CD4-positive, alpha-beta T cell treated with Interleukin-4 for 4 hours (primary cell): ENCODE measurements at regions not wholly inside any gene's neighbourhood (a gene's known extent, or its start where the extent isn't known, plus 50 kb on each side); places are given as distances from the start of the nearest gene placed in this dataset.

Experiments used
- DNase-seq: peaks from one replicate; pipeline ENCODE4 v3.0.0-alpha.2; 2020

DNA sequence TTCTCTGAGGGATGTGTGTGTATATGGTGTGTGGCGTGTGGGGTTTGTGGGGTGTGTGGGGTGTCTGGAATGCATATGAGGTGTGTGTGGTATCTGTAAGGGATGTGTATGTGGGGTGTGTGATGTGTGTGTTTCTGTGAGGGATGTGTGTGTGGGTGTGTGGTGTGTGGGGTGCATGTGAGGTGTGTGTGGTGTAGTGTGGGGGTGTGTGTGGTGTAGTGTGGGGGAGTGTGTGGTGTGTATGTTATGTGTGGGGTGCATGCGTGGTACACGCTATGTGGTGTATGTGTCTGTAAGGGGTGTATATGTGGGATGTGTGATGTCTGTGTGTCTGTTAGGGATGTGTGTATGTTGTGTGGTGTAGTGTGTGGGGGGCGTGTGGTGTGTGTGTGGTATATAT lies 300.0 kb downstream of the FGF9 start:
- DNase-seq = no peak

DNA sequence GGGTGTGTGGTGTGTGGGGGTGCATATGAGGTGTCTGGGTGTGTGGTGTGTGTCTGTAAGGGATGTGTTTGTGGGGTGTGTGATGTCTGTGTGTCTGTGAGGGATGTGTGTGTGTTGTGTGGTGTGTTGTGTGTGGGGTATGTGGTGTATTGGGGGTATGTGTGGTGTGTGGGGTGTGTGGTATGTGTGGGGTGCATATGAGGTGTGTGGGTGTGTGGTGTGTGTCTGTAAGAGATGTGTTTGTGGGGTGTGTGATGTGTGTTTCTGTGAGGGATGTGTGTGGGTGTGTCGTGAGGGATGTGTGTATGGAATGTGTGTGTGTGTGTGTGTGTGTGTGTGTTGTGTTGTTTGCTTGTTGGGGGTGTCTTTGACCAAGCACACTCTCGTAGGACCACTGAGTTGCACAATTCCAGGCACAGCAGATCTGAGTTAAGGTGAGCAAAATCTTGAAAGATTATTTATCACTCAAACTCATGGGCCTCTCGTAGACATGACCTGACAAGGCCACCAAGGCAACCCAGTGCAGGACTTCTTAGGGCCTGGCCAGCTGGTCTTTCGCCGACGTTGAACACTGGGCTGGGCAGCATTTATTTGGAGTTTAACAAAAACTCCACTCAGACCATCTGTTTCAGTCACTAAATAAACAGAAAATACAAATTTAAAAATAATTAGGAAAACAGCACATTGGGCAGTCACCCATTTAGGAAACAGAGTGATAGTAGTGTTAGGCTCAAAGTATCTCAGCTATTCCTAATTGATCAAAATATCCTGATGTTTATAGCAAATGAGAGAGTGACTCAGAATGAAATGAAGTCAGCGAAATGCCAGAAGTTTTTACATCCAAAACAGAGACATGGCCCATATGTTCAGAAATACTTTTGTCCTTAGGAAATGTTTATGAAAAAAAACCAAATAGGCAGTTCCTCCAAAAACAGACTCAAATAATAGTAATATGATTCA lies 301.1 kb downstream of the FGF9 start:
- no peak for DNase-seq

DNA sequence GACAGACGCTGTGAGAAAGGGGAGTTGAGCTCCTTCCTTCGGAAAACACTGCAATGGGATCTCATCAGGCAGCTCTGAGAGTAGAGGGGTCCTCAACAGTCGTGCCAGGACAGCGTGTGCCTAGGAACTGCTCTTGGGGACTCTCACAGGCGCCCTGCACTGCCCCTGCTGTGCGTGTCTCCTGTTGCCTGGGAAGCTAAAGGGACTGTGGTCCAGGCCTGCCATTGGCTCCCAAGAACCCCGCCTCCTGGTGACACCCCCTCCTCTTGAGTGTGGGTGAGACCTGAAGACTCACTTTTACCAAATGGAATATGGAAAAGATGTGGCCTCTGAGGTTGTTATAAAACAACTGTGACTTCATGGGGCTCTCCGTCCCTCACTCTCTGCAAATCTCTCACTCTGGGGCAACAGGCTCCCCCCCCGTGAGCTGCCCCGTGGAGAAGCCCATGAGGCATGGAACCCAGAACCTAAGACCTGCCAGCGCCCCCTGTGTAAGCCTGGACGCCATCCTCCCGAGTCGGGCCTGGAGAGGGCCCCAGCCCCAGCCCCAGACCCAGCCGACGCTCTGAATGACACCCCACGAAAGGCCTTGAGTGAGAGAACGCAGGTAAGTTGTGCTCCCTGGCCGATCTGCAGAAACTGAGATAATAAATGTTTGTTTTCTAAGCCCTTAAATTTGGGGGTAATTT lies 302.7 kb downstream of the FGF9 start:
- no peak for DNase-seq

DNA sequence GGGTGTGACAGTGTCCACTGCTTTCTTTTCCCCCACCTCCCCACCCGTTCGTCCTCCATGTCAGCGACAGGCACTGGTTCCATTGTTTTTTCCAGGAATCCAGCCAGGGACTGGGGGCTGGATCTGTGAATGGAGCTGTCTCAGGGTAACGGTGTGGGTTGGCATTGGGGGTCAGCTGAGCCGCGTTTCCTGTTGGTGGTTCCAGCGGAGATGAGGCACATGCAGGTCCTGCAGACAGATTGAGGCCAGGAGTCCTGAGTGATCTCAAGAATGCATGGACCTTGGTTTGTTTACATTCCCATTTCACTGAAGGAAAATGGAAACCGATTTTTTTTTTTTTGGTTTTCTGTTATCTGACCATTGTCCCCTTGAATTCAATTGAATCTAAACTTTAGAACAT lies 303.9 kb downstream of the FGF9 start:
- DNase-seq = no peak

DNA sequence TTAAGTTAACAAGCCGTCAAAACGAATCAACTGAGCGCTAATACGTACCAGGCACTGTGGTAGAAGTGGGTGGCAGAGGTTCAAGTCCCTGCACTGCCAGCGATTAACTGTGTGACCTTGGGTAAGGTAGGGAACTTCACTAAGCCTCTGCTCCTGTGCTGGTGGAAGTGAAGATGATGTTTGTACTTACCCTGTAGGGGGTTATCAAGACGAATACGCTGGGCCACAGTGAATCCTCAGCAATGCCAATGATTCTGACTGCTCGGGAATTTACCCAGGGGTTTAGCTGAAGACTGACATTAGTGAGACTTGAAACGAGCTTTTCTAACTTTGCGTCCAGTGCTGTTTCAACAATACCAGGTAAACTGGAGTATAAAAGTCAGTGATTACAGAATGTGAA lies 305.3 kb downstream of the FGF9 start:
- DNase-seq = no peak

DNA sequence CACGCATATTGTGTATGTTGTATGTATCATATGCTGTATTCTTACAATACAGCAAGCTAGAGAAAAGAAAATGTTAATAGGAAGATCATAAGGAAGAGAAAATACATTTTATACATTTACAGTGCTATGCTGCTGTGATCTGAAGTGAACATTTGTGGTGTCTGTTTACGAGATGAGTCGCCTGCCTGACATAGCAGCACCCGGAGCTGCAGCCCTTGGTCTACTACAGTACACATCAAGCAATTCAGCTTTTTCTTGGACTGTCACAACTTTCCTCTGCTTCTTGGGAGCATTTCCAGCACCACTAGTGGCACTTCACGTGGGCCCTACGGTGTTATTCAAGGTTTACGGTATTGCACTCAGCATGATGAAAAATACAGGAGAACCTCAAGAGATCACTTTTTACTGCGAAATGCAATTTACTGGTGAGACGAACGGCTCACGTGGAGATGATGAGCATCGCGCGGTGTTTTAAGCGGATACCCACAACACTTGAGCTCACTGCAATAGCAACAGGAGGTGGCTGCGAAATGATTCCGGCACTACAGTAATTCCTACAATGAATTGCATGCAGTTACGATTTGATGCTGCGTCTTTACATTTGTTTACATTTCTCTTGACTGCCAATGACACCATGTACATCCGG lies 308.4 kb downstream of the FGF9 start:
- DNase-seq = no peak

DNA sequence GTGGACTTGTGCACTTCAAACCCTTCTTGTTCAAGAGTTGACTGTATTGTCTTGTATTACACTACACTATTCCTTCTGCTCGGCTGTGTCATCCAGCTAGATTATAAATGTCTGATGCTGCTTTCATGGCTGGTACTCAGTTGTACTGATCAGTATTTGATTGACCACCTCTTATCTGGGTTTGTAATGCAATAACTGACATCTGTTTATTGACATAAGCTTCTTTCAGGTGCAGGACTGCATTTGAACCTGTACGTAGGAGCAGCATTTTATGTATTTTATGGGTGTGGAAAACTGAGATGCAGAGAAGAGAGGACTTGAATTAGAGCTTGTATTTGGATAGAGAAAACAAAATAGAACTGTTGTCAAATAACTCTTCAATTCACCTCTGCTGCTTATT lies 309.2 kb downstream of the FGF9 start:
- DNase-seq = no peak

DNA sequence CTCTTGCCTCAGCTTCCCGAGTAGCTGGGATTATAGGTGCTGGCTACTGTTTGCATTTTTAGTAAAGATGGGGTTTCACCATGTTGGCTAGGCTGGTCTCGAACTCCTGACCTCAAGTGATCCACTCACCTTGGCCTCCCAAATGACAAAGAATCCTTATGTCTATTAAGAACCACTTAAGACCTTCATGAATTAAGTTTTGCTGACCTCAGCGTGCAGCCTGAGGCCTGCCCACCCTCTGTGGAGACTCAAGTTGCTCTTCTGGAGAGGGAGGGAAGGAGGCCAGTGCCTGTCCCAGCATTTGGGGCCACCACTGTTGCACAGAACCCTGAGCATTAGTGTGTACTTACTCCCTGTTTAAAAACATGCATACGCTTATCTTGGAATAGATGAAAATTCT lies 313.3 kb downstream of the FGF9 start:
- no peak for DNase-seq

DNA sequence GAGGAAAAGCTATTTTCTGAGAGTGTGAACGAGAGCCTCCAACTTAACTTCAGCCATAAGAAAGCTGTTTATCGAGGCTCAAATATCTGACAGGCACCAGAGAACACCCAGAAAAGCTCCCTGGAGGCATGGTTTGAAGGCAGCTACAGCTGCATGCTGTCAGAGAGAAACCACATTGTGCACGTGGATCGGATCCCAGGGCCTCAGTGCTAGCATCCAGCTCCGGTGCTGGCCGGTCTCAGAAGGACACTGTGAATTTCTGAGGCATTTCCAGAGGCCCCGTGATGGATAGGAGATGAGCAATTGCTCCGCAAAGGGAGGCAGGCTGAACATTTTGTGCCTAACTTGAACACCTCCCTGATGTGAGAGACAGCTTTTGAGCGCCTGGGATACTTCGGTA lies 315.7 kb downstream of the FGF9 start:
- DNase-seq = no peak

DNA sequence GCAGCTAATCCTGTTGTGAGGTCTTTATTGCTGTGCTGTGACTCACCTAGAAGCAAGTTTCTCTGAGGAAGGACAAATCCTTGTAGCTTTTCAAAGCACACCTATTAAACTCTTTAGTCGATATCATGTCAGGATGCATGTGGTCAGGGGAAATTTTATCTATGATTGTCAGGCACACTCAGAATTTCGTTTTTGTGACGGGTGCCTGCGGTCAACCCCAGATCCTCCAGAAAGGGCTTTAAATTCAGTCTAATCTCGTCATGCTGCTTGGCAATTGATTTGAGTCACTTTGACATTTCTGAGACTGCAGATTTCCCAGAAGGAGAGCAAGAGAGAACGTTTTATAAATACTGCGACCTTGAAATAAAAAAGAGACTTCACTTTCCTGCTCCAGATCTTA lies 316.9 kb downstream of the FGF9 start:
- DNase-seq = no peak

DNA sequence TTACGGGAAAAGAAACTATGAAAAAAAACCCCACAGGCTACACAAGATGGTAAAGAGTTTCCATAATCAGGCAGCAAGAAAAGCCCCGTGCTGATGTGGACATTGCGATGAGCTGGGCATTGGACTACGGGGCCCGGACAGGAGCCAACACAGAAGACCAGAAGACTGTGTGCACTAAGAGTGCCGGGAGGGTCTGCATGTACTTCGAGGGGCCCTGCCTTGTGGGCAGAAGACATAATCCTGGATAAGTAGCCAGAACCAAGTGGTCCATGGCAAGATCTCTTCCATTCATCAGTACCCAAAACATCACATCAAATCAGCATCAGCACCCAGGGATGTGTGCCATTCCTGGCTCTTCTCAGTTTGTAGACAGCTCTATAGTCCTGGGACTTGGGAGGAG lies 317.8 kb downstream of the FGF9 start:
- DNase-seq = no peak

DNA sequence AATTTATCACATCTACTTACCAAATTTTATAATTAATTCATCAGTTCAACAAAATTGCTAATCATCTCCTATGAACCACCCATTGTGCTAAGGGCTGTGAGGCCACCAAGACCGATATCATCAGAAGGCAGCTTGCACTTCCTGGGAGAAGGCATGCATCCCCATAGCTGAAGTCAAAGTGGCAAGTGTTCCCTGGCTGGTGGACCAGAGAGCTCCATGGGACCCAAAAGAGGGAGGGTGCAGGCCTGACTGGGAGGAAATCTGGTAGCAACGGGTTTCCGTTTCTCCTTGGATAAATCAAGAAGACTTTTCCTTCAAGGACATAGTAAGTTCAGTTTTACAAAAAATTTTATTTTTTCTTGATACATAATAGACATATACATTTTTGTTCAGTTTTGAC lies 325.2 kb downstream of the FGF9 start:
- no peak for DNase-seq

DNA sequence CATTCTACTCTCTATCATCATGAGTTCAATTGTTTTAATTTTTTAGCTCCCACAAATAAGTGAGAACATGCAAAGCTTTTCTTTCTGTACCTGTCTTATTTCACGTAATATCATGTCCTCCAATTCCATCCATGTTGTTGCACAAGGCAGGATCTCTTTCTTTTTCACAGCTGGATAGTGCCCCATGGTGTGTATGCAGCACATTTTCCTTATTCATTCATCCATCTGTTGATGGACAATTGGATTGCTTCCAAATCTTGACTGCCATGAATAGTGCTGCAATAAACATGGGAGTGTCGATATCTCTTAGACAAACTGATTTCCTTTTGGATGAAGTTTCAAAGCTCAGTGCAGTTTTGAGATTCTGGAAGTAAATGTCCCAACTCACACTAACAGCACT lies 326.9 kb downstream of the FGF9 start:
- no peak for DNase-seq

DNA sequence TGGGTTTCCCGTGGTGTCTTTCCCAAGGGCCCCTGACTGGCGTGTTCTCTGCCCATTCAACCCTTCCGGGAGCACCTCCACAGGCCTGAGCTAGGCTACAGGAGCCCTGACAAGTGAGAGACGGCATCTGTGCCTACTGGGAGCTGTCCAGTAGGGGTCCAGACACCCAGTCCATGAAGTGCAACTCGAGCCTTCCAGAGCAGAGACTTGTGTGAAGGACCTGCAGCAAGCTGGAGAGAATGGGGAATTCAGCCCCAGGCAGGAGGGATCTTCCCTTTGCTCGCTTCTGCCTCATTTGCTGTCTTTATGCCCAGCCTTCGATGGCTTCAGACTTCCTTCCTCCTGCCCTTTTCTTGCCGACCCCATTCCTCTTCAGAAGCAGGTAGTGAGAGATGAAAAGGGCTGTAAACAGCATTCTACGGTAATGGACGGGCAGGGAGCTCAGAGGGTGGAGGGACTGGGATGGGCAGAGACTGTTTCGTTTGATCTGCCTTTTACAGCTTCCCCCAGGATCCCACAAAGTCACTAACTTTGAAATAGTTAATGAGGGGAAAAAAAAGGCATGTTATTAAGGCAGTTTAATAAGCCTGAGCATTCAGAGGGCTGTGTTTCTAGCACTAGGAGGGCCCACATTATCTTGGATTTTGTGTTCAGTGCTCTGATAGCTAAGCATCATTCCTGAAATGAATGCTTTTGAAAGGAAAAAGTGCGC lies 327.6 kb downstream of the FGF9 start:
- no peak for DNase-seq

DNA sequence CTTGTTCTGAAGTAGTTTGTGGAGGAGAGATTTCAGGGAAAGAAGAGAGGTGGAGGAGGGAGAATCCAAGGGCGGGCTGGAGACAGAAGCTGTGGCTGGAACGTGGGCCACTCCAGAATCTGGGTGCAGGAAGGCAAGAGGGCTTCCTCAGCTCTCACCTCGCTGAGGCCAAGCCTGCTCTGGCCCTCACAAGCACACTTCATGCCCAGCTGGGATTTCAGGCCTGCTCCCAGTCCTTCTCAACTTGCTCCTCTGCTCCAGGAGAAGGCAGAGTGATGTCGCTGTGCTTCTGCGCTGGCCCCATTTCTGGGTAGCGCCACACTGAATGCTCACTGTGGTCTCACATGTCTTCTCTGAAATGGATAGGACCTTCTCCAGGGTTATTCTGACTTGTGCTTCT lies 328.8 kb downstream of the FGF9 start:
- DNase-seq = no peak

DNA sequence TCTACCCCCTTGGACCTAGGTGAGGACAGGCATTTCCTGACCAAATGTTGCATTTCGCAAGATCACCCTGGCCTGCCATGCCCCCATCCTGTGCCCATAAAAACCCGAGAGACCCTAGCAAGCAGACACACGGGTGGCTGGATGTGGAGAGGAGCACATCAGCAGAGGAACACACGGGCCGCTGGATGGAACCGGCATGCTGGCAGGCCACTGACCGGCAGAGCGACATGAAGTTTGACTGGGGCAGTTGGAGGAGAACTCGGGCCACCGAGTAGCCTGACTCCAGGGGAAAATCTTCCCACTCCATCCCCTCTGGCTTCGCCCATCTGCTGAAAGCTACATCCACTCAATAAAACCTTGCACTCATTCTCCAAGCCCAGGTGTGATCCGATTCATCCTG lies 329.3 kb downstream of the FGF9 start:
- DNase-seq = no peak

DNA sequence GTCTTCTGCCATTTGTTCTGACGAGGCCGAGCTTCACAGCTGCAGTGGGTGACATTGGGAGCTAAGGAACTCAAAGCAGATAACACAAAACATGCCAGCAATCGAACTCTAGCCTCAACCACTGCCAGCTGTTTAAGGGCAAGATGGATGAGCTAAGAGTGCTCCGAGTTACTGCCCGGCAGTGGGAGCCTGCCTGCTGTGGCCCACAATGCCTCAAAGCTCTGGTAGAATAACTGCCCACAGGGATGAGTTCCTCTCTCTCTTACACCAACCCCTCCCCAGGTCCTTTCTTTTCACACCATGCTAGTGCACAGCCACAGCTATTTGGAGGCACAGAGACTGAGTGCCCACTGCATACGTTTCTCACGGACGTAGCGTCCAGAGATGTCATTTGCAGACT lies 330.5 kb downstream of the FGF9 start:
- no peak for DNase-seq

DNA sequence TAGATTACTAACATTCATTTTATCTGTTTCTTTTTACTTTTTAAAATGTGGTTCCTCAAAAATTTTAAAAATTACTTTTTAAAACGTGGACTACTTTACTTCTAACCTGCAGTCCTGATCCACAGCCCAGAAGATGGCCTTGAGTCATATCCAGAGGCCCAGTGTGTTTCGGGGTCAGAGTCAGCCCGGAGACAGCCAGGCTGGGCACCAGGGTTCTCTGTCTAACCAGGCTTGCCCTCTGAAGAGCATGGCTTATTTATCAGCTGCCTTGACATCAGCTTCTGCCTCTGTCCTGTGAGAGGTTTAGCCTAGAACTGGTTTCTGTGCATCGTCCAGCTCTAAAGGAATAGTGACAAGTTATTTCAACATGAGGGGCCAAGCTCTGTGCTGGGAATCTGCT lies 332.0 kb downstream of the FGF9 start:
- no peak for DNase-seq

DNA sequence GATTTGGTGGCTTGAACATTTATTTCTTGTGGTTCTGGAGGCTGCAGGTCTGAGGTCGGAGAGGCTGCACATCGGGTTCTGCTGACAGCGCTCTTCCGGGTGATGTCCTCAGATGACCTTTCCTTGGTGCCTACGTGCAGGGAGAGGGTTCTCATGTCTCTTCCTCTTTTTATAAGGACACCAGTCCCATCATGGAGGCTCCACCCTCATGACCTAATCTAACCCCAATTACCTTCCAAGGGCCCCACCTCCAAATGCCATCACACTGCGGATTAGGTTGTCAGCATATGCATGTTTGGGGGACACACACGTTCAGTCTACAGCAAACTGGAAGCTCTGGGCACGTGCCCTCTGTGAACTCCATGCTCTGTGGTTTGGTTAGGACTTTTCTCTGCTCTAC lies 338.6 kb downstream of the FGF9 start:
- DNase-seq = no peak

DNA sequence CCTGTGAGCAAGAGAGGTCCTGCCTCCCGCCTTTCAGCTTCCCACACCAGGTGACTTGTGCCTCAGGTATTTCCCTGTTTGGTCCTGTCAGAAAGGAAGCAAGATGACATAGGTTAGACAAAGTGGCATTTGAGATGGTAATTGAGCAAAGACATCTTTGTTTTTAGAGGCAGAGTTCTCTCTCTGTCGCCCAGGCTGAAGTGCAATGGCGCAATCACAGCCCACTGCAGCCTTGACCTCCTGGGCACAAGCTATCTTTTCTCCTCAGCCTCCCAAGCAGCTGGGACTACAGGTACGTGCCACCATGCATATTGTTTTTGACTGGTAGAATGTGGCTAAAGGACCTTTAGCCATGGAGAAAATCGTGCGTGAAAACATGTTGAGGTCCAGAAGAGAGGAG lies 339.1 kb downstream of the FGF9 start:
- DNase-seq = no peak

DNA sequence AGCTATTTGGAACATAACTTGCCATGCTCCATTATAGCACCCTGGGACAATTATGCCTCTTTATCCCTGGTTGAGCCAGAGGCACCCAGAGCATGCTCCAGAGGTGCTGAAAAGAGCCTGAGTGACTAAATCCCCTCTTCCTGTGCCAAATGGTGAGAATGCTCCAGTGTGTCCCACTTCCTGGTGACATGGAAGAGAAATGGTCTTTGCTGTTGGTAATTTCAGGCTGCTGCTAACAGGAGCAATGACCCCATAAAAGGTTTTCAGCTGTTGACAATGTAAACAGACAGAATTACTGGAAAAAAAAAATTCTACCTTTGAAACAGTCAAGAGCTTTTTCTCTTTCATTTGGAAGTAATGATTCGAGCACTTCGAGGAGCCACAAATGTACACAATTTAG lies 341.8 kb downstream of the FGF9 start:
- DNase-seq = no peak

DNA sequence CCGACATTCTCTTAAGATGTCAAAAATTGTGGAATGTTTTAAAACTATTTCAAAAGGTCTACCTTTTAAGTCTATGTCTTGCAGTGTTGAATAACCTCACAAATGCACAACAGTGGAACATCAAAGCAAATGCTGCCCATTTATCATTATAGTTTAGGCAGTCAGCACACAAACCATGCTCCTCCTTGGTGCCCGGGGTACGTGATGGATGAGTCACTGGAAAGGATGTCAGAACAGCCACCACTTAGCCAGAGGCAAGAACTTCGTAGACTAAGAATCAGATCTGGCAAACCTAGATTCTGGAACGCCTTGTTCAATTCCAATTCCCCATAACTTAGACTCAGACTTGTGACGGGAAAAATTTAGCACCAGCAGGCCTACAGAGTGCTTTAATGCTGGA lies 343.6 kb downstream of the FGF9 start:
- no peak for DNase-seq

DNA sequence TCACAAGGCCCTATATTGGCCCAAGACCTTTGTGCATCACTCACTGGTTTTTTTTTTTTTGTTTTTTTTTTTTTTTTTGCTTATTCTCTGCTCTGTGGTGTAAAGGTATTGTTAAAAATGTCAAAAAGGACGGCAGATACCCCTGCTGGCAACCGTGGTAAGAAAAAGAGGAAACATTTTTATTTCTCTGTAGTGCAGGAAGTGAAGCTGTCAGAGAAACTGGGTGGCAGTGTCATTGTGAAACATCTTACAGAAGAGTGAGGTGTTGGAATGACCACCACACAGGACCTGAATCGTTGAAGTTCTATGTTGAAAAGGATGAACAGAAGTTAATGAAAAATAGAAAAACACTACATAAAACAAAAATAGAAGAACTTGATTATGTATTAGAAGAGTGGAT lies 346.4 kb downstream of the FGF9 start:
- DNase-seq = no peak
